ENCODE measurements at regions not wholly inside any gene's neighbourhood (a gene's known extent, or its start where the extent isn't known, plus 50 kb on each side); places are given as distances from the start of the nearest gene placed in this dataset.

- TF ChIP-seq GTF2F1 (IDR thresholded peaks at IDR 0.05; ENCODE audit: low read depth, low read length), result no peak
- no peak for TF ChIP-seq USF2 (CRISPR knock-in tag; IDR thresholded peaks at IDR 0.05)
- TF ChIP-seq ELK3 (CRISPR knock-in tag; IDR thresholded peaks at IDR 0.05), result no peak
- TF ChIP-seq BRCA1 (IDR thresholded peaks at IDR 0.05), result no peak
- TF ChIP-seq BRCA1 (CRISPR knock-in tag; IDR thresholded peaks at IDR 0.05), result no peak
- no peak for TF ChIP-seq TBP (optimal IDR thresholded peaks at IDR 0.05; ENCODE audit: low read depth, low read length)
- TF ChIP-seq ZC3H8 (IDR thresholded peaks at IDR 0.05), result no peak
These were observed 59.9 kb downstream of the RTL9 start for GRCh38 chrX:110418316-110419235.
